NCI-H2196 (cell line): ENCODE measurements at regions not wholly inside any gene's neighbourhood (a gene's known extent, or its start where the extent isn't known, plus 50 kb on each side); places are given as distances from the start of the nearest gene placed in this dataset.
"Not testable (repeated sequence)": the region's sequence is repeated elsewhere in the genome, so short reads cannot be mapped to it uniquely, and the experiment has no call there.

Experiments used
- DNase-seq: peaks from one replicate; lab custom pipeline; 2025; ENCODE audit not compliant: unreplicated experiment; lab: John Stamatoyannopoulos, UW

DNA sequence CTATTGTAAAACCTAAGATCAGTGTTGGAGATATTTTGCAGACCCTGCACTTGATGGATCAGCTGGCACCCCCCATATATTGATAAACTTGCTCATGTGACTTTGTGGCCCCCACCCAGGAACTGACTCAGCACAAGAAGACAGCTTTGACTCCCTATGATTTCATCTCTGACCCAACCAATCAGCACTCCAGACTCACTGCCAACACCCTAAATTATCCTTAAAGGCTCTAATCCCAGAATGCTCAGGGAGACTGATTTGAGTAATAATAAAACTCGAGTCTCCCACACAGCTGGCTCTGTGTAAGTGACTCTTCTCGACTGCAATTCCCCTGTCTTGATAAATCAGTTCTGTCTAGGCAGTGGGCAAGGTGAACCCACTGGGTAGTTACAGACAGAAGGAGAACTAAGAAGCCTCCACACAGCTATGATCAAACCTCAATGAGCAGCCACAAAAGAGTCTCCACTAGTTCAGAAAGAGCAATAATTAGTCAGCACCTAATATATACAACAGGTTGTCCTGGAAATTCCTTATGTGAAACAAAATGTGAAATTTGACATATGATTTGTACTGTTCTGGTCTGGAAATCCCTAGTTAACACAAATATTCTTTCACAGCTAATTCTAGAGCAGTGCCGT is 52.2 kb downstream of the ACTL7B start:
- no peak for DNase-seq

DNA sequence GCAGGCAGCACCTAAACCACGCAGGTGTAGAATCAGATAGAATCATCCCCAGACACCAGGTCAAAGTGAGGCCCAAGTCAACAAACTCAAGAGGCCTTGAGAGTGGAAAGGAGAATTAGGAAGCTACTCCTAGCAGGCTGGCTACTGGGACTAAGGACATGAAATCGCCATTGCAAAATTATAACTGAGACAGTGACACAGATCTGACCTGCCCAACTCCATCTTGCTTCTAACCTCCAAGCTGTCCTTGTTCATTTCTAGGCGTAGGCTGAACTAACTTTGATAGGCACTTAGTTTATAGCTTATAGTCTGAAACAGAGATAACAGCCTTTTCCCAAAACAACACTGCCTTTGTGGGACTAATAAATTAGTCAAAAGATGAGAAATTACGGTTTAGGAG is 52.8 kb downstream of the ACTL7B start:
- no peak for DNase-seq

DNA sequence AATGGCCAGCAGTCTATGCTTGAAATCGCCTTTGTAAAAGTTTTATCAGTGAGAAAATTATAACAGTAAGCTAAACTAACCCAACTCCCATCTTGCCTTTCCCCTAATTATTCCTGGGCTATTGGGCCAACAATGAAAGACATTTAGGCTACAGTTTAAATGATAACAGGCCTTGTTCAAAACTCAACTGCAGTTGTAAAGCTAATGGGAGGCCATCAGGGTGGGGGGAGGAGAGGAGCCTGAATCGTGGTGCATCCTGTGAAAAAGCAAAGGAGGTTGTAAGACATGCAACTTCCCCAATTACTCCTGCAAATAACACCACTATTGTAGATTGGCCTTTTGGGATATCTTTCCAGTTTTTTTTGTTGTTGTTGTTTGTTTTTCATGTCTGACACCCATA is 53.8 kb downstream of the ACTL7B start:
- DNase-seq = no peak

DNA sequence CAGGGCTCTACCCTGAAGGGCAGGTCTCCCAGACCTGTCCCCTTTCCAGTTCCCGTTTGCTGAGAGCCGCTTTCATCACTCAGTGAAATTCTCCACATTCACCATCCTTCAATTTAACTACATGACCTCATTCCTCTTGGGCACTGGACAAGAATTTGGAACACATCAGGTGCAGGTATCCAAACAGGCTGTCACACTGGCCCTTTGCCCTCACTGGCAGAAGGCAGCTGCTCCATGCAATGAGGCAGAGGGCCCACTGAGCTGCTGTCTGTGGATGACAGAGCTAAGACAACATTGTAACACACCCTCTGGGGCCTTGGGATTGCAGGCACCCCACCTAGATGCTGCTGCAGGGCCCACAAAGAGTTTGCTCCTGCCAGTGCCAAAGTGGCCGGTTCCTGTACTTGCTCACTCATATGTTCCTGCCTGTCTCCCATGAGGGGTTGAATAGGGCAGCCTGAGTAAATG is 55.1 kb downstream of the ACTL7B start:
- no peak for DNase-seq

DNA sequence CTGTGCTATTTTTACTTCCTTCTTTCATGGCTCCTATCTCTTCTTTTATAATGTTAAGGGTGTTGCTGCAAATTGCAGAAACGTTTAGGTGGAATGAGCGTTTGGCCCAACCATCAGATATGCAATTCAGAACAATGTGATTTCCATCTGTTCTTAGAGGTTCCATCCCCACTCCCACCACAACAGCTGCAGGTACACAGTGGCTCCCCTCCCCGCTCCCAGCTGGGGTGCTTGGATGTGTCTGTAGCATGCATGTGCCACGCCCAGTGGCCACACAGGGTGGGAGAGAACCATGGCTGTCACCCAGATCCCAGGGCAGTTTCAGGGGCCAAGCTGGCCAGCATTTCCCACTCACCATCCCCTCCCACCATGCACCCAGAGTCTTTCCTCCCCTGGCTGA is 62.2 kb downstream of the ACTL7B start:
- no peak for DNase-seq

DNA sequence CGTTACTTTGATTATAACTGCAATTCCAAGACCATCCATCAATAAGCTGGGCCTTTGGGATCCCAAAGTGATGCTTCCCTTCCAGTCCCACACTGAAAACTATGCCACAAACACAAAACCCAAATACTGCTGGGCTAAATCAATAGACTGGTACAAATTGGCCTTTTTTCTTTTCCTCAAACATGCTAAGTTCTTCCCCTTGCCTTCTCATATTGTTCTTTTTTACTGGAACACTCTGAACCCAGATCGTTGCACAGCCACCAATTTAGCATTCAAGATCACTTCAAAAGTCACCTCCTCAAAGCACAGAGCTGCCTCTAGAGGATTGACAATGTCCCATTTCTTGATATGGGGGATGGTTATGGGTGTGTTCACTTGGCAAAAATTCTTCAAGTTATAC is 66.0 kb downstream of the ACTL7B start:
- no peak for DNase-seq

DNA sequence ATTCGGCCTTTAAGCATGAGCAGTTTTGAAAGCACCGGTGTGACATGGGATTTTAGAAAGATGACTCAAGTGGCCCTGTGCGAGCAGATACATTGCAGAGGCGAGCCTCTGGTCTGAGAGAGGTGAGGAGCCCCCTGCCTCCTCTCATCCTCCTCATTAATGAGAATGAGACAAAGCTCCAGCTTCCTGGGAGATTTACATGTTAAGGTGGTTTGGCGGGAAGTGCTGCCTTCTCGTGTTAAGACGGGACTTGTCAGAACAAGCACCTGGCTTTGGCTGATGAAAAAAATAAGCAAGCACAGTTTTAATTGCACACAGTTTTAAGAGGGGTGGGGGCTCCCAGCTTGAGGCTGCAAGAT is 68.1 kb downstream of the ACTL7B start:
- DNase-seq = no peak

DNA sequence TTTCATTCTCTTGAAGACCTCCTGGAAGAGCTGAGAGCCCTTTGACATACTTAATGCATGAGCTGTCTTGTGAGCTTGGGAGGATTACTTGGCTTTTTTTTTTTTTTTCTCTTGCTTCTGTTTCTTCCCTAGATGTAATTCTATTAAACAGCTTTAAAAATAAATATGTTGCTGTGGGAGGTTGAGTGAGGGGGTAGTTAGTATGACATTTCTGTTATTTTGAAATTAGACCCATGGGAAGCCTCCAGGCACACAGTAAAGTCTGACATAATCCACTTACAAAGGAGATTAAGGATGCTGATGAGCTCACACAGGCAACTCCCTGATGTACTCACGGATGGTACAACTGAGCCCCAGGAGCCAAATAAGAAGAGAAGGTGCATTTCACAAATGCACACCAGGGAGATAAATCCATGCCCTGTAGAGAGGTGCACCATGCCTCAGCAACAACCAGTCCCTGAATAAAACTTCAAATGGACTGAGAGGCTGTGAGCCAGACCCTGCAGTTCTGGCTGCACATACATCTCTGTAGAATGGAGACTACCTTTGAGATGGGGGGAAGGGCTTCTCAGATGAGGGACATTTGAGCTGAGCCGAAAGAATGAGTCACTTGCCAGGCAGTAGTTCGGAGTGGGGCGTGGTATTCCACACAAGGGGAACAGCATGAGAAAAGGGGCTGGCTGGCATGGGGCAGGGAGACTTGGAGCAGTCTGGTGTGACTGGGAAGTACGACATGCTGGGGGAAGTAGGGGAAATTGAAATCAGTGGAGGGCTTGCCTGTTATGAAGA is 68.7 kb downstream of the ACTL7B start:
- DNase-seq = no peak

DNA sequence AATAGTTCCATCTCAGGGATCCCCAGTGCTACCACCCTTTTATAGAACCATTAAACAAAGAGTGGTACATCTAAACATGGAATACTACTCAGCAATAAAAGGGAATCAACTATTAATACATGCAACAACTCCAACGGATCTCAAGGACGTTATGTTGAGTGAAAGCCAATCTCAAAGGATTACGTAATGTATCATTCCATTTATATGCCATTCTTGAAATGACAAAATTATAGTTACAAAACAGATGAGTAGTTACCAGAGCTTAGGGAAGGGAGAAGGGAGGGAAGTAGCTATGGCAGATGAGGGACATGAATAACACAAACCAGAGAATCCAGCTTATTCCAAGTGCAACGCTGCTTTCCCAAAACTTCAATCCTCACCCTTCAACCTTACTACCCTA is 69.5 kb downstream of the ACTL7B start:
- DNase-seq = no peak

DNA sequence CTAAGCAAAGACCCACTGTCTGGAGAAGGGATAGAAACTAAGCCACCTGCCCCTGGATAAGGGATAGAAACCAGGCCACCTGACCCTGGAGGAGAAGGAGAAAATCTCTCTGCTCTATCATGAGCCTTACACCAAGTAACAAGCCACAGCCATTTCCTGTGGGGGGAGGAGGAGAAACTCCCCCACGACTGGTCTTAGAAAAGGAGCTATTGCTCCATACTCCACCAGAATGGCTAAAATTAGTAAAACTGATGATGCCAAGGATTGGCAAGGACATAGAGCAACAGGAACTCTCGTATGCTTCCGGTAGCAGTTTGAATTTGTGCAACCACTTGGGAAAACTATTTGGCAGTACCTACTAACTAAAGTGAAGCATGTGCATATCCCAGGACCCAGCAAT is 70.8 kb downstream of the ACTL7B start:
- no peak for DNase-seq

DNA sequence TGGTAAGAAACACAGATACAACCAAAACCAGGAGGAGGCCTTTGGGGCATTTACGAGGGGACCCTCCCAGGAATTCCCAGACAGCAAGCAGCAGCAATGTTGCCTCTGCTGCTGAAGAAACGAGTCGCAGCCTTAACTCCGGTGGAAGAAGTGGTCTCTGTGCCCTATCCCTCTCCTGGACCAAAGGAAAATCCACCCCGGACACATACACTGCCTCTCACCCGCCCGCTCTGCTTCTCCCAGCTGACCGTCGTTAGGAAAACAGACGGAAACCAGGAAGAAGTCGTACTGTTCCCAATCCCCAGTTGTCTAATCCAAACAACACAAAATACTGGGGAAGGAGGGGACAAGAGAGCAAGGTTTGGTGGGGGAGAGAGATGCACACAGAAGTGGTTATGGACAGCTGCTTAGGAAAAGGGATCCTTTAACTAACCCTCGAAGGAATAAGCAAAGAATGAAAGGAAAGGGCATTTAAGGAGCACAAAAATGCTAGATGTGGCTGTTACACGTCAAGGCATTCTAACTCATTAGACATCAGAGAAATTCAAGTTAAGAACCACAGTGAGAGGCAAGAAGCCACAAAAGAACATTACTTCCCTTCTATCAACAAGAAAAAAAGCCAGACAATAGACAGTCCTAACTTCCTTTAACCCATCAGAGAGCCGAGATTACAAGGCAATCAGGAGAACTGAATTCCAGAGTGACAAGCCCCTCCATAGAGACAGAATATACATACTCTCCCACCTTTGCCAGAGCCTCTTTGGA is 71.9 kb downstream of the ACTL7B start:
- DNase-seq = no peak

DNA sequence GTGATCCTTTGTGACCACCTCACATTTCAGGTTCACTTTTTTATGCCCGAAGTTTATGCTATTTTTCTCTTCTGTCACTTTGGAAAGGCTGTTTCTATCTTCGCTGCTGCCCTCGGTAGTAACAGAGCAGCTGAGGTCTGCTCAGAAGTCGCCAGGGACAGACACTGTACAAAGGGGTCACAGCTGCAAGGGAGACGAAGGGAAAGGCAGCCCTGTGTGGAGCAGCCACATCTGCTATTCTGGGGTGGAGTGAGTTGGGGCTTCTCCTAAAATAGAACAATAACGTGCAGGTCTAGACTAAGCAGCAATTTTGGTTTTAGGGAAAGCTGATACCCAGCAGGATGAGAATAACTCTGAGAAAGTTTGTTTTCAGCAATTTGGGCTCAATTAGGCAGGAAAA is 72.5 kb downstream of the ACTL7B start:
- no peak for DNase-seq

DNA sequence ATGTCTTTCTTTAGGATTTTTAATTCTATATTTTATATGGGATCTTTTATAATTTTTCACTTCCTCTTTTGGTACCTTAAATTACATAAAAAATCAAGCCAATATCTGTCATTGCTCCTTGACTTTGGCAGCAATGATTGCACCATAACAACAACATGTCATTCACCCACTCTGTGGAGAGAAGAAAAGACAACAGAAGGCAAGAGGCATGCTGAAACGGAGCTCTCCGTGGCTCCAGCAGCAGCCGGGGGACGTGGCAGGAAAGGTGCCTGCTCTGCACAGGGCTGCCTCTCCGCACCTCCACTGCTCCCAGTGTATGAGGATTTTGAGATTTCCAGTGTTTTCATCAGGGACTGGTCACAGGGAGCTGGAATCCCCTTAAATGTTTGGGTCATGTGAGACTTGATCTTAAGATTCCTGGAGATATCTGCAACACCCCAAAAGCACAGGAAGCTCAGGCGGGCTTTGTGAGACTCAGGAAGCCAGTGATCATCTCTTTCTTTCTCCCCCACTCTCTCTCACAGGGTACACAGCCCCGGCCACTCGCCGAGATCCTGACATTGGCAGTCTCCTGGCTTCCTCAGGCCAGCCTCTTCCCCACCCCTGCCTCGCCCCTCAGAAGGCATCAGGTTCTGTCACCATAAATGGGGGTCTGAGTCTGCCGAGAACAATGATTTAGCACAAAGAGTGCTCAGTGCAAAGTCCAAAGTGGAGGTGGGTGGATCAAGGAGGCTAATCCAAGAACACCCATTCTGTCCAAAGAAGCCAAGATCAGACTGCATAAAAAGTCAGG is 74.6 kb downstream of the ACTL7B start:
- no peak for DNase-seq

DNA sequence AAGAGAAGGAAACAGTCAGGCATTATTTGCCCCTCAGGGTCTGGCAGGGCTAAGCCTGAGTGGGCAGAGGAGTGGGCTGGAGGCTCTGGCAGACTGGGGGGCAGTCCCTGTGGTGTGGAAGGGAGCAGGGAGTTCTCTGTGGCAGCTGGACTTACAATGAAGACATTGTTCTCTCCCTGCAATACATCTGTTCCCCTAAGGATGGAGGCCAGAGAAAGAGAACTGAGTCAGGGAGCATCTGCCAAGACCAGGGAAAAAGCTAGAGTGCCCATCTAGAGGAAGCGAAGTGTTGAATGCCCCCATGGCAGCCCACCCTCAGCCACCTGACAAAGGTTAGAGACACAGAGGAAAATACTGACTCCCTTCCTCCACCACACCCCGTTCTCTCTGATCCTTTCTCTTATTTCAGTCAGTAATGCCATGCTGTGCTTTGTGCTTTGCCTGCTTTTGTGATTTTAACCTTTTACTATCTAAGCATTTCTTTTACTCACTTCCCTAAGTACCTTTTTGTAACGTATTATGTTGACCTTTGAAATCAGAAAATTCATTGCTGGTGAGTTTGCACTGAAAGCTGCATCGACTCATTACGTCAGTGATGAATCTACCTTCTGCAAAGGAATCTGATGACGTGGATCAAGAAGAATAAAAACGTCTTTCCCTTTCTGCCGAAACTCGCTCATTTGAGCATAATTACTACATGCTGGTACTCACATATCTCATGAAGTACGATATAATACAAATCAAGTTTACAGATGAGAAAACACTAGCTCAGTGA is 76.0 kb downstream of the ACTL7B start:
- DNase-seq = no peak

DNA sequence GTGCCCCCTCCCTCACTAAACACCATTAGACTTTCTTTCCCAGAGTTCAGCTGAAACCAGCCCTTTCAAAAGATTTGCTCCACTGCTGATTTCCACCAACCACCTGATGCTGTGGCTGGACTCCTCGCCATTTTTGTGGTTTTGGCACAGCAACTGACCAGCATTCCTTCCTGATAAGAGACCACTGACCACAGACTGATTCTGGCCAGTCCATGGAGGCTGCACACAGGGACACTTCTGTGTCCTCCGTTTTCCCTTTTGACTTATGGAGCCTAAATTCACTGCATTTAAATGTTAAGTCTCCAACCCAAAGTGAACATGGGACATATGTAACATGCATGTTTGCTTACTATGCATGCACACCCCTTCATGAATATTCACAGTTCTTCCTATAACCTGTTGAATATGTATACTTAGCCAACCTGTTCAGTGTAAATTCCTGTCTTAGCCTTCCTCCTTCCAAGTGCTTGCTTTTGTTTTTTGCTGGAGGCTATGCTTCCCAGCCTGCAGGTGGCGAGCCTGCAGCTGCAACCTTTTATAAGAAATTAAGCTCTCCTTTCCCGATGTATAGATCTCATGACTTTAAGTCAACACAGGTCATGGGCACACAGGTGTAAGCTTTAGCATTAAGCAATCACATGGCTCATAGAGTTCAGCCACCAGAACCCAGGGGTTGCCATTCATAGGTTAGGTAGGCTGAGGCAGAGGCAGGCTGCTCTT is 78.7 kb downstream of the ACTL7B start:
- no peak for DNase-seq

DNA sequence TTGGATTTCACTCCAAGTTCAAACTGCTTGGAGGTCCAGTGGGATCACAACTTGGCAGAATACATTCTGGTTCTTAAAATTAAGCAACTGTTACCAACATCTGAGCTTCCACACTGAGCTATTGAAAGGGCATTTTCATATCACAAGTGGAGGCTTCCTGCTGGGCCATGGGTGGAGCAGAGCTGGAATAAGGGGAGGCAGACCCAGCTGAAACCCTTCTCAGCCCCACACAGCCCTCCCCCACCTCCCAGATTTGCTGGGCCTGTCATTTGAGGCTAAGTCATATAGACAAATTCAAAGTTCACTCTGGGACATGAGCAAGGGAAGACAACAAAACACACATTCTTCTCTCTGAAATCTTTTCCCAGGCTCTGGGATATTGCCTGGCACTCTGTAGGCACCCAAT is 79.9 kb downstream of the ACTL7B start:
- DNase-seq = no peak

DNA sequence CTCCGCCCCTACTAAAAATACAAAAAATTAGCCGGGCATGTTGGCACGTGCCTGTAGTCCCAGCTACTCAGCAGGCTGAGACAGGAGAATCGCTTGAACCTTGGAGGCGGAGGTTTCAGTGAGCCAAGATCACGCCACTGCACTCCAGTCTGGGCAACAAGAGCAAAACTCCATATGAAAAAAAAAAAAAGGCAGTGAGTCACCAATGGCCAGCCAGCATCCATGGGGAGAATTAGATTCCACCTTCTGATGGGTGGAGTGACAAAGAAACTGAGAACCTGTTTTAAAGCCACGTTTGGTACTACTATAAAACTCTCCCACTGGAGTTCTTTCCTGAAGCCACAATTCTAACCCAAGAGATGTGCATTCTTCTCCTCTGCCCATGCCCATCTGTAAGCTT is 81.7 kb downstream of the ACTL7B start:
- not testable (repeated sequence) for DNase-seq

DNA sequence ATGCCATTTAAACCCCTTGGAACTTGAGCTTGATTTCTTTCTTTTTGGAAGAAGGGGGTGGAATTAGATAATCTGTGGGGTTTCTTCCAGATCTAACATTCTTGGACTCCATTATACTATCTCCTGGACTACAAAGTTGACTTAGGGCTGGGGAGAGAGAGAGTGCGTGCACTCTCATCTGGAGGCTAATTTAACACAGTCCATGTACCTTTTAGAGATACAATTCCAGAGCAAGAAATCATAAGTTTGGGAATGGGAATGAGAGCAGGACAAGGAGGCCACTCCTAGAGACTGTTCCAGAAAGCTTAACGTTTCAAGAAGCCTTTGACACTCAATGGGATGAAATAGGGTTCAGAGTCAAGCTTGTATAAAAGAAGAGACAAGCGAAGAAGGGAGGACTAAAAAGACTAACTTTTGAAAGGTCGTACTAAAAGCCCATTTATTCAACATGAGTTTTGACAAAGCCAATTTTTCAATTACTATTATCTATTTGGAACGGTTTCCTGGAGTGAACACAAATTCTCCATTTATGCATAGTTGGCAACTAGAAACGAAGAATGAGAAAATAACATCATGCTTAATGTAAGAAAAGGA is 83.4 kb downstream of the ACTL7B start:
- DNase-seq = no peak

DNA sequence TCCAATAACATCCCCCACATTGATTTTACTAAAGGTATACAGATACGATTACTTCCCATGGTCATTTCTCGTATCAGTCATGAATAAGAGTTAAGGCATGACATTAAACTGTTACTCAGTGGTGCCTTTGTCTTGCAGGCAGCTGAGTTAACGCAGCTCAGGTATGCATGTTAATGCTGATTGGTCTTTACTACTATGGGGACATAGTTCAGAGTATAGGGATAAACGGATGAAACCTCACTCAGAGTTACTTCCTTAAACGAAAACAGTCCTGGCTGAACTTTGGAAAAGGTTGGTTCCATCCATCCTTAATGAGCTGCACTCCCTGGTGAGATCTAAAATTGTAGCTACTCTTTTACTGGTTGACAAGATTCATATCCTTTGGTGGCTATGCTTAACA is 87.0 kb downstream of the ACTL7B start:
- DNase-seq = no peak
